B cell (primary cell): ENCODE measurements at regions not wholly inside any gene's neighbourhood (a gene's known extent, or its start where the extent isn't known, plus 50 kb on each side); places are given as distances from the start of the nearest gene placed in this dataset.

Experiments
- ATAC-seq: fragments of 200-7000 bp; cut with Tn5 transposase; one replicate; pipeline ENCODE4 v1.10.0; 2021; ENCODE audit warnings: low read depth, mild to moderate bottlenecking, moderate number of reproducible peaks, moderate library complexity
- CTCF ChIA-PET: fragments of 350-600 bp; sonication (Branson Sonifier 250); formaldehyde crosslinking; loops from one replicate; lab custom pipeline; 2021; ENCODE audit warnings: antibody characterized with exemption, inconsistent platforms; lab: Charles Lee
- POLR2A ChIA-PET: fragments of 350-600 bp; sonication (Branson Sonifier 250); formaldehyde crosslinking; loops from one replicate; lab custom pipeline; 2021; ENCODE audit warnings: antibody characterized with exemption; lab: Charles Lee
- DNase-seq: peaks from one replicate; pipeline ENCODE4 v3.0.0; 2013
- H2AFZ ChIP-seq: 2 replicates; pipeline ENCODE4 v1.6.1; 2012; ENCODE audit warnings: mild to moderate bottlenecking, low read depth, low read length; ENCODE audit not compliant: insufficient read depth, poor library complexity, severe bottlenecking
- H3K27ac ChIP-seq, 2 donors: 1 replicate in 1 of 2; 2 replicates in 1 of 2; pipeline ENCODE4 v1.5.1; 2012 to 2013; ENCODE audit warnings: low read length in 2 of 2, mild to moderate bottlenecking in 2 of 2, moderate library complexity in 1 of 2
- H3K27me3 ChIP-seq, 4 experiments: fragments of 200-600 bp in 1 of 4; sonication (generic) in 1 of 4; replicated peaks in 1 of 4; 1 replicate in 2 of 4; 2 replicates in 2 of 4; pipeline versions ENCODE4 v1.6.1 to v1.7.0; 2013 to 2016; ENCODE audit warnings: low read length in 3 of 4, mild to moderate bottlenecking in 2 of 4, mixed read lengths in 1 of 4, moderate library complexity in 1 of 4; ENCODE audit not compliant: insufficient read depth in 4 of 4, control insufficient read depth in 3 of 4; ENCODE audit errors: control extremely low read depth in 1 of 4
- H3K36me3 ChIP-seq, 2 experiments: replicated peaks in 1 of 2; 1 replicate in 1 of 2; 2 replicates in 1 of 2; pipeline versions ENCODE4 v1.6.1 to v1.7.1; 2013; ENCODE audit warnings: low read length in 1 of 2; ENCODE audit not compliant: insufficient read depth in 2 of 2, control insufficient read depth in 1 of 2; ENCODE audit errors: control extremely low read depth in 1 of 2, extremely low read depth in 1 of 2
- H3K4me1 ChIP-seq, 2 donors: fragments of 200-600 bp in 1 of 2; sonication (generic) in 1 of 2; 1 replicate in 1 of 2; 2 replicates in 1 of 2; pipeline versions ENCODE4 v1.5.1 to v1.6.1; 2013 to 2017; ENCODE audit warnings: low read length in 2 of 2; ENCODE audit not compliant: control insufficient read depth in 2 of 2, insufficient read depth in 2 of 2
- H3K4me2 ChIP-seq: replicated peaks from 2 replicates; pipeline ENCODE3; 2012; ENCODE audit warnings: mild to moderate bottlenecking, low read depth, low read length; ENCODE audit not compliant: poor library complexity, severe bottlenecking
- H3K4me3 ChIP-seq, 5 experiments: fragments of 200-600 bp in 1 of 5; sonication (generic) in 1 of 5; 1 replicate in 3 of 5; 2 replicates in 2 of 5; pipeline versions ENCODE4 v1.5.1 to v1.7.0; 2011 to 2016; ENCODE audit warnings: low read length in 4 of 5, mild to moderate bottlenecking in 4 of 5, low read depth in 2 of 5, control low read depth in 1 of 5, moderate library complexity in 1 of 5; ENCODE audit not compliant: insufficient read depth in 1 of 5; ENCODE audit errors: control extremely low read depth in 1 of 5, extremely low read depth in 1 of 5
- H3K79me2 ChIP-seq: fragments of 200-600 bp; sonication (generic); one replicate; pipeline ENCODE4 v1.6.0; 2016; ENCODE audit warnings: low read length; ENCODE audit not compliant: control insufficient read depth, insufficient read depth
- H3K9ac ChIP-seq: fragments of 200-600 bp; sonication (generic); 2 replicates; pipeline ENCODE4 v1.6.1; 2017; ENCODE audit warnings: mild to moderate bottlenecking, low read length, moderate library complexity
- H3K9me3 ChIP-seq, 3 donors: one replicate each; pipeline versions ENCODE4 v1.6.1 to v1.7.1; 2013; ENCODE audit warnings: low read length in 2 of 3; ENCODE audit not compliant: control insufficient read depth in 2 of 3, insufficient read depth in 1 of 3; ENCODE audit errors: control extremely low read depth in 1 of 3
- H4K20me1 ChIP-seq: 2 replicates; pipeline ENCODE4 v1.6.0; 2012; ENCODE audit warnings: mild to moderate bottlenecking, low read length; ENCODE audit not compliant: insufficient read depth, control insufficient read depth, poor library complexity, severe bottlenecking
- H3K27ac Mint-ChIP-seq: one replicate; pipeline ENCODE4 v1.8.0; 2021; ENCODE audit warnings: mixed read lengths
- H3K27me3 Mint-ChIP-seq: one replicate; pipeline ENCODE4 v1.8.0; 2021; ENCODE audit warnings: mixed read lengths
- H3K4me1 Mint-ChIP-seq: one replicate; pipeline ENCODE4 v1.8.0; 2021; ENCODE audit warnings: mixed read lengths
- H3K4me3 Mint-ChIP-seq: one replicate; pipeline ENCODE4 v1.8.0; 2021; ENCODE audit warnings: mixed read lengths
- H3K9me3 Mint-ChIP-seq: one replicate; pipeline ENCODE4 v1.8.0; 2022; ENCODE audit warnings: mixed read lengths; ENCODE audit not compliant: insufficient read depth
- CTCF ChIP-seq: fragments of 200-600 bp; IDR thresholded peaks from one replicate; pipeline ENCODE4 v1.8.0; 2022; ENCODE audit warnings: antibody characterized with exemption, mild to moderate bottlenecking
- EZH2 ChIP-seq: IDR thresholded peaks from 2 replicates; pipeline ENCODE4 v1.6.1; 2012; ENCODE audit warnings: borderline replicate concordance, low read depth, mild to moderate bottlenecking, moderate library complexity, low read length; ENCODE audit not compliant: insufficient read depth, poor library complexity, severe bottlenecking
- WGBS: methylation state at CpG from one replicate; pipeline ENCODE4 v1.1.5; 2013; ENCODE audit warnings: missing lambda C conversion rate; ENCODE audit not compliant: insufficient coverage; 5-methylcytosine and 5-hydroxymethylcytosine counted together
- intact Hi-C: fragments of 100-400 bp; cut with micrococcal nuclease; formaldehyde crosslinking; loops from one replicate; pipeline ENCODE4 v1.10.0; 2022

GRCh38 chr6:112881027-112881426 is 533.9 kb downstream of the RFPL4B start:
- WGBS = 90% methylated on average over 2 of the region's 3 CpGs
- CTCF ChIA-PET = no interaction called here

More at GRCh38 chr6:112881027-112881426, 533.9 kb downstream of the RFPL4B start:
- Histone ChIP-seq H3K4me3 (no peak overlapping the region), H3K36me3 (no peaks in the 10 kb centered on the region), H4K20me1 (no peaks in the 10 kb centered on the region), H3K4me2 (no peak overlapping the region), H3K27ac (no peak overlapping the region), H3K27me3 (no peaks in the 10 kb centered on the region), H3K9ac (no peak overlapping the region), H2AFZ (no peak overlapping the region), H3K79me2 (no peaks in the 10 kb centered on the region), H3K9me3 (no peaks in the 10 kb centered on the region), H3K4me1 (no peaks in the 10 kb centered on the region)
- DNase-seq (no peak), ATAC-seq (no peak)
- Mint-ChIP-seq H3K9me3 (no peaks in the 10 kb centered on the region), H3K4me1 (no peaks in the 10 kb centered on the region), H3K4me3 (no peak overlapping the region), H3K27ac (no peak overlapping the region), H3K27me3 (no peaks in the 10 kb centered on the region)
- TF ChIP-seq EZH2 = no peak
- no peak for TF ChIP-seq CTCF
- POLR2A ChIA-PET = no interaction called here
- intact Hi-C loops = no loop called here
